GM18951 (cell line): ENCODE measurements at regions not wholly inside any gene's neighbourhood (a gene's known extent, or its start where the extent isn't known, plus 50 kb on each side); places are given as distances from the start of the nearest gene placed in this dataset.
"Not testable (repeated sequence)": the region's sequence is repeated elsewhere in the genome, so short reads cannot be mapped to it uniquely, and the experiment has no call there.

ENCODE experiments used
- POLR2A ChIP-seq: IDR thresholded peaks from 4 replicates; pipeline ENCODE4 v1.6.1; 2011; ENCODE audit warnings: mild to moderate bottlenecking; ENCODE audit not compliant: insufficient read length, insufficient read depth; ENCODE audit errors: extremely low read depth
- in situ Hi-C: fragments of 300-500 bp; cut with MboI; formaldehyde crosslinking; loops from one replicate; pipeline ENCODE4 v1.12.0; 2022; ENCODE audit warnings: low sequenced_read_pairs, mixed read lengths, inconsistent platforms; ENCODE audit not compliant: unreplicated experiment

DNA sequence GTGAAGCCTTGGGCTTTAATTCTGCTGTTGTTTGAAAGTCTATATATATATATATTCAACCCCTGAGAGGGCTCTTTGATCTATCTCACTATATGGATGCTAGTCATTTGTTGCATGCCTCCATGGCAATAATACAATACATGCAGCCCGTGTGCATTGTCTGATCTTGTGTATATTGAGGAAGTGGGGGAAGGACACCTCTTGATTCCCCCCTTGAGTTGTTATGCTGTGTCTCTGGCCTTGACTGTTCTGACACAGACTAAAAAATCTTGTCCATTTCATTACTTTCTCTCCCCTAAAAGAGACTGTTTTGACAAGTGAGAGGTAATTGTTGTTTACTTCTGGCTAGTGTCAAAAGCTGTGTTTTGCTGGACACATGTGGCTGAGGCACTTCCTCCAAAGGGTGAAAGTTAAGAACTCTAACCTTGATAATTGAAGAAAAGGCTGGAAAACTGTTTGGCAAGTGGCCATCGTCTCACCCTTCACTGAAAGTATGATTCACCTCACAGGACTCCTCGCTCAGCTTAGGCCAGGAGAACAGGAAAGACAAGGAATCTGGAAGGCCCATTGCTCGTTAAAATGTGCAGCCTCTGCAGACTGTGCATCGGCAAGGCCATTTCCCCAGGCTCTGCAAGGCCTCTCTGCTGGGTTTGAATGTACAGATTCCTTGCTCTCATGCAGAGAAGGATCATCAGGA lies 304.0 kb downstream of the PRELID2 start:
- in situ Hi-C loops: no loop called here

DNA sequence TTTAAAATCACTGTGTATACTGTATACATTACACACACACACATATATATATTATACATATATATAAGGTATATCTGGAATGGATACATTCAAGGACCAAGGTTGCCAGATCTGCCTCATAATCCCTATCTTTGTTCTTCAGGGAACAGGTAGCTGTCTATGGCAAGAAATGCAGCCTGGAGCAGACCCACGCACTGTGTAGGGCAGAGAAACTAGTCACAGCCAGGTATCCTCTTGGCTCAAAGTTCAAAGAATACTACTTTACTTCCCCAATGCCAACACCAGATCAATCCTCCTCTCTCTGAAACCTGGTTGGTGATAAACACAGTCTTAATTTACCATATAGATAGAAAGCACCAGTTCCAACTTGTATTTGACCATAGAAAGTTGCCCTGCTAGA lies 313.6 kb downstream of the PRELID2 start:
- no peak for TF ChIP-seq POLR2A
- in situ Hi-C loops: no loop called here

More for the DNA sequence above, 304.0 kb downstream of the PRELID2 start:
- TF ChIP-seq POLR2A: no peak

DNA sequence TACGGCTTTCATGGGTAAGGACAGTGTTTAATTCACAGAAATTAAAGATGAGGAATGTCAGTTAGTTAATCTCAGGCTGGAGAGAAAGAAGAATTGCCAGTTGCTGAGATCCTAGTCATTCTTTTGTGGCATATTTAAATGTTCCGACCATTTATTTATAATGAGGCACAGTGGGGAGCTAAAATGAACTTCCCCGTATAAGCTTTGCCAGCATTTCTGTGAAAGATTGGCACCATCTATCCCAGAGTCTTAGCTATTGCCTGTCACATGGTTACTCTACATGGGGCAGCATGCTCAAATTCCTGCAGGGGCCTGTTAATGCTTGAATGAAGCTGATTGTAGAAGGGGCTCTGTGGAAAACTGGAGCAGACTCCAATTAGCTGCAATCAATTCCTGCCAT lies 314.1 kb downstream of the PRELID2 start:
- no peak for TF ChIP-seq POLR2A
- in situ Hi-C loops: no loop called here

DNA sequence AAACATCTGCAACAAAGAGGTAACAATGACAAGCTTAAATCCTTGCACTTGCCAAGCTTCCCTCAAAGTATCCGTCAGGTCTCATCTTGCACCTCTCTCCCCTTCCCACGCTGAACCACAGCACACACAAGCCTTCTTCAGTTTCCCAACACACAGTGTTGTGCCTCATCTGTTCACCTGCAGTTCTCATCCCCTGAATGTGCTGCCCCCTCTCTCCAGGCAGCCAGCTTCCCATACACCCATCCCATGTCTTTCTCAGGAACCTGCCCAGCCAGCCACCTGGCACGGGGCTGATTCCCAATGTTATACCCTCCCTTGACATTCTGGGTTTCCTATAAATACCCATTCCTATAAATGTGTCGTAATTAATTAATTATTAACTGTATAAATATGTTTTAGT lies 314.8 kb downstream of the PRELID2 start:
- TF ChIP-seq POLR2A: no peak
- in situ Hi-C loops: no loop called here

DNA sequence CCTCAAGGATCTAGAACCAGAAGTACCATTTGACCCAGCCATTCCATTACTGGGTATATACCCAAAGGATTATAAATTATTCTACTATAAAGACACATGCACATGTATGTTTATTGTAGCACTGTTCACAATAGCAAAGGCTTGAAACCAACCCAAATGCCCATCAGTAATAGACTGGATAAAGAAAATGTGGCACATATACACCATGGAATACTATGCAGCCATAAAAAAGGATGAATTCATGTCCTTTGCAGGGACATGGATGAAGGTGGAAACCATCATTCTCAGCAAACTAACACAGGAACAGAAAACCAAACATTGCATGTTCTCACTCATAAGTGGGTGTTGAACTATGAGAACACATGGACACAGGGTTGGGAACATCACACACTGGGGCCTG lies 317.6 kb downstream of the PRELID2 start:
- in situ Hi-C loops: not testable (repeated sequence)

DNA sequence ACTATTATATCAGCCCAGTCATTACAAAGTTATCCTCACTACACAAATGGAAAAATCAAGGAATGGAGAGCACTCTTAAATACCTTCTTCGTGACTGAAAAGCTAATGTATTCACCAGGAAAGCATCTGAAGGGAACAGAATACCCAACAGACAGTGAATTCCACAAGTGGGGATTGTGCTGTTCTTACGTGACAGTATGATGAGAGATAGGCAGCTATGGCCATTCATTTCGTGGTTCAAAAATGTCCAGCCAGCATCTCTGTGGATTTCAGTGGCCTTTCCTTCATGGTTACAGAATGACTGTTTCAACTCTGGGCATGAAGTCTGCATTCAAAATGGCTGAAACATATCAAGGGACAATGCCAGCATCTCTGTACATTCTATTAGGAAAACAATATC lies 323.8 kb downstream of the PRELID2 start:
- in situ Hi-C loops: no loop called here
- TF ChIP-seq POLR2A: no peak

DNA sequence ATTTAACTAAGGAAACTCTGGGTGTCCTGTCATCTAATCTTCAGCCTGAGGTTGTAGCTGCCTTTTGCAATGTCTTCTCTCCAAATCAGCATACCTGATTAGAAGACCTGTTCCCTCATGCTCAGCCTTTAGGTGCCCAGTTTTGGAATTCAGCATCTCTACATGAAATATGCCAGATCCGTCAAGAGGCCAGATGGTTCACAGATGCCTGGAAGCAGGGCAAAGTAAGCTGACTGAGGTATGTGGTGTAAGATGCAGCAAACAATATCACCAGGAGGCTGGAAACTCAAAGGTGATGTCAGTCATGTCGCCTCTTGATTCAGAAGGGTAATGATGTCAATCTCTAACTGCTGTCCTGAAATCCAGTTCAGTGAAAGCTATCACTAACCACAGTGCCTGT lies 324.4 kb downstream of the PRELID2 start:
- in situ Hi-C loops: no loop called here
- TF ChIP-seq POLR2A: no peak

DNA sequence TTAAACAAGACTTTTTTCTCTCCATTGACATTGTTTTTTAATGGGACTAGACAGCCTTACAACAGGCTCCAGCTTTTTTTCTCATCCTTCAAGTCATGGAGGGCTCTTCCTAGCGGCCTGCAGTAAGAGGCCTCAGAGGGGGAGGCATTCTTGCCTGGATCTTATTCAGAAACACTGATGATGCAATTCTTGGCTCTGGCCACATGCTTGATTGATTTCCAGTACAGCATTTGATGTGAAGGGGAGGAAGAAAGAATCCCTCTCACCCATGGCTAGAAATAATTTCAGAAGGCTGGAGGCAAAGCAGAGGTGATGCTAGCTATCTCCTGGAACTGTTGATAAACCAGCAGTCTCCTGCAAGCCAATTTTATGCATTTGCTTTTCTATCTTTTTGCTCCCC lies 324.8 kb downstream of the PRELID2 start:
- in situ Hi-C loops: no loop called here
- no peak for TF ChIP-seq POLR2A

DNA sequence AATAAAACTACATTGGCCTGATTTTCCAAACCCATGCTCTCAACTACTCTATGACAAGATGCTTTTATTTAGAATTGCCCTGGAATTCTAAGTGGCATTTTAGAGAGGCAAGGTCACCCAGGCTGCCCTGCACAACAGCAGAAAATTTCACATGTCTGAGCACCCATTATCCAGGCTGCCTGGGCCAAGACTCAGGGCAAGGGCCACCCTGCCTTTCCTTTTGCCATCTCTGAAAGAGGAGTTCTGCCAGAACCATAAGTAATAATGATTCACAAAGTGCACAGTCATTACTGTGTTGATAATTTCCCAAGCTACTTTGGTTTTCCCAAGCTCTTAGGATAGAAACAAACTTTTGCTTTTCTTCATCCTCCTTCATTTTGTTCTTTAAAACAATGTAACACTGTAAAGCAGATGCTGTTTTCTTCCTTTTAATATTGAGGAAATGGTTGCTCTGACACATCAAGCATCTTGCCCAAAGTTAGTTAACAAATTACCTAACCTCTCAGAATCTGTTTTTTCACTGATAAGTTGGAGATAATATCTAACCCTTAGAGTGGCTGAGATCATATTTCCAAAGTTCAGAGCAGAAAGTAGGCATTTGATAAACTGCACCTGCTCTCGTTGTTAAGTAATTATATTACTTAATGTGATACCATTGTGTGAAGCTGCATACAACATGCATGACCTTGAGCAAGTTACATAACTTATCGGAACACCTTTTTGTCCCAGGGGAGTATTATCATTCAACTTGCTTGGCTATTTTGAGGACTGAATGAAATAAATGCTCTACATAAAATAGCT lies 325.6 kb downstream of the PRELID2 start:
- in situ Hi-C loops: no loop called here
- no peak for TF ChIP-seq POLR2A

DNA sequence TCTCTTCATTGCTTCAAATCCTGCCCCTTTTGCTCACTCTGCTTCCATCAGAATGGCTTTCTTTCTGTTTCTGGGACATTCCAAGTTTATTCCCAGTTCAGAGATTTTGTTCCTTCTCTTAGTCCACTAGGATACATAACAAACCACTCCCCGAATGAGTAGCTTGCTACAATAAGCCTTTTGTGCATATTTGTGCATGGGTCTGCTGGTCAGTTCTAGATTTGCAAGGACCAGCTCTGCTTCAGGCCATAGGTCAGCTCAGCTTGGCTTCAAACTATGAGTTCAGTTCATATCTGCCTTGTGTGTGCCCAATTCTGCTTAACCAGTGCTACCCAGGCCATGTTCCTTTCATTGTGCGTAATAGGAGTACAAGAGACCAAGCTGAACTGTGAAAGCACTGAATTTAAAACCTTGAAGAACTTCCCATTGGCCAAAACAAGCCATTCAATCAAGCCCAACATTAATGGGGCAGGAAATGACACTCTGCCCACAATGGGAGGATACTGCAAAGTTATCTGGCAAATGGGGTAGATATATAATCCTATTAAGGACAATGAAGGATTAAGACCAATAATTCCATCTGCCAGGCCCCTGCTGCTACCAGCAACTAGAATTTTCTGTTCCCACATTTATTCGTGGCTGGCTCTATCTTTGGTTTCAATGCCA lies 328.8 kb downstream of the PRELID2 start:
- TF ChIP-seq POLR2A: no peak
- in situ Hi-C loops: no loop called here

DNA sequence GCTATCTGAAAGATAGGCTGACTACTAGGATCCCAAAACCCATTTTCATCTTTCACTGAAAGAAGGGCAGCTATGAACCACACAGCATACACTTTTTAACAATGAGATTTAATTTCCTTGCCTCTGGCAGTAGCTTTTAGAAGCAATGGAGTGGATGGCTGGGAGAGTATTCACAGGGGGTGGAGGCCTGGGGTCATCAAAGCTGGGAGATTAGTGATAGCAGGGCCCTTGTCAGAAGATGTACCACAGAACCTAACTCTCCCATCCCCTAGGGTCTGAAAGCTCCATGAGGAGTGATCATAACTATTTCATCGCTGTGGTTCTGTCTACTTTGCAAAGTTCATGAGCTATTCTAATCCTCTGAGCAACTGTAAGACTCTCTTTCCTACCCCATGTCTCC lies 332.2 kb downstream of the PRELID2 start:
- in situ Hi-C loops: no loop called here
- TF ChIP-seq POLR2A: no peak

DNA sequence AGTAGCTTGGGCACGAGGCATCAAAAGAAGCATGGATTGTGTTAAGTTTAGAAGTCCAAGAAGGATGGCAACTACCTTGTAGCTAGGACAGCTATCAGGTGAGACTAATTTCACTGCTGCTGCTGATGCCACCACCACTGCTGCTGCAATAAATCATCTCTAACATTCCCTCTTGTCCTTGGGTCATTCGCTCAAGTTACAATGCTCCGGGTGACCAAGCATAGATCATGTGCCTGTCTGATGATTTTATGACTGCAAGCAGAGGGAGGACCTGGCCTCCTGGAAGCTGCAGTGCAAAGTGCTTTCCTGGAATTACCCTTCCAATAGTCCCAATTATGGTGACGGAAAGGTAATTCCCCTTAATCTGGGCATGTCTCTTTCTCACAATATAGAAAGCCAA lies 334.4 kb downstream of the PRELID2 start:
- TF ChIP-seq POLR2A: no peak

DNA sequence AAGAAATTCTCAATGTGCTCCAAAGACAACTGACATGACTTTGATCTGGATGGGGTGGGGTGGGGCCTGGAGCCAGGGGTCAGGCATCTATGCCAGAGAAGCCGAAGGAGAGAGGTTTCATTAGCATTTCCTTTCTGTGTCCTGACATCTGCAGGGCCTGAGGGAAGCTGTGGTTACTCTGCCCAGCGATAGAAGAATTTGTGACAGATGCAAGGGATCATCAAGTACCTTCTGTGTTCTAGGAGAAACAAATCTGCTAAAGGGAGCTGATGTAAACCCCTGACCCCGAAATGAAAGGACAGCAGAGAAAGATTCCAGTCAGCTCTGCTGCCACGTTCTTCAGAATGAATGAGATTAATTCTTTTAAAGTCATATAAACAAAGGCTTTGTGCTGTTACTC lies 335.7 kb downstream of the PRELID2 start:
- TF ChIP-seq POLR2A: no peak
- in situ Hi-C loops: no loop called here

More for the DNA sequence above, 334.4 kb downstream of the PRELID2 start:
- in situ Hi-C loops: no loop called here

DNA sequence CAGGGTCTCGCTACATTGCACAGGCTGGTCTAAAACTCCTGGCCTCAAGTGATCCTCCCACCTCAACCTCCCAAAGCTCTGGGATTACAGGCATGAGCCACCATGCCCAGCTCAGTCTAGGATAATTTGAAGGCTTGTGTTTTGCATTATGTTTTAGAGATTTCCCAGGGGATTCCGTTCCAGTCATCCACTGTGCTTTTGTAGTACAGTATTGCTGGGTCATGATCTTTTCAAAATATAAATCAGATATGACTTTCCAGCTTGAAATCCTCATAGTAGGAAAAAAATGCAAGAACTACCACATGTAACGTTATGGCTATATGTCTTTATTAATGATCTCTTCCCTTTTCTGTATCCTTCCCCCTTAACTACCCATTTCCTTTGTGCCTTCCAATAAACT lies 338.1 kb downstream of the PRELID2 start:
- no peak for TF ChIP-seq POLR2A
- in situ Hi-C loops: no loop called here
